HFFc6 (cell line): ENCODE measurements at regions not wholly inside any gene's neighbourhood (a gene's known extent, or its start where the extent isn't known, plus 50 kb on each side); places are given as distances from the start of the nearest gene placed in this dataset.

Experiments used
- DNase-seq: peaks from one replicate; pipeline ENCODE4 v3.0.0-alpha.2; 2018
- H3K27ac Mint-ChIP-seq: 2 replicates; pipeline ENCODE4 v1.8.0; 2020; ENCODE audit warnings: mild to moderate bottlenecking, mixed read lengths
- H3K27me3 Mint-ChIP-seq: 2 replicates; pipeline ENCODE4 v1.8.0; 2021; ENCODE audit warnings: mild to moderate bottlenecking, moderate library complexity, mixed read lengths; ENCODE audit not compliant: insufficient read depth
- H3K36me3 Mint-ChIP-seq: 2 replicates; pipeline ENCODE4 v1.8.0; 2021; ENCODE audit warnings: low read depth, mixed read lengths
- H3K4me1 Mint-ChIP-seq: 2 replicates; pipeline ENCODE4 v1.8.0; 2020; ENCODE audit warnings: low read depth, mixed read lengths
- H3K4me3 Mint-ChIP-seq: 2 replicates; pipeline ENCODE4 v1.8.0; 2020; ENCODE audit warnings: mild to moderate bottlenecking, moderate library complexity, mixed read lengths
- H3K9me3 Mint-ChIP-seq: 2 replicates; pipeline ENCODE4 v1.8.0; 2020; ENCODE audit warnings: mild to moderate bottlenecking, mixed read lengths
- CTCF ChIP-seq: fragments of 200-600 bp; sonication (generic); IDR thresholded peaks from 2 replicates; pipeline ENCODE4 v1.5.0; 2021; ENCODE audit warnings: antibody characterized with exemption, mild to moderate bottlenecking

GRCh38 chr3:182255158-182255557 lies 538.1 kb upstream of the ATP11B start:
- H3K36me3 Mint-ChIP-seq, result no peaks in the 10 kb centered on the region
- H3K27me3 Mint-ChIP-seq, result no peaks in the 10 kb centered on the region
- H3K27ac Mint-ChIP-seq, result no peak overlapping the region
- H3K4me3 Mint-ChIP-seq, result no peak overlapping the region
- DNase-seq, result no peak
- no peak for TF ChIP-seq CTCF
- peaks cover 11% of the 10 kb centered on the region for H3K9me3 Mint-ChIP-seq
- H3K4me1 Mint-ChIP-seq, result no peaks in the 10 kb centered on the region

GRCh38 chr3:182257361-182257760 lies 535.9 kb upstream of the ATP11B start:
- no peak overlapping the region for H3K27ac Mint-ChIP-seq
- no peak overlapping the region for H3K4me3 Mint-ChIP-seq
- TF ChIP-seq CTCF, result no peak
- H3K27me3 Mint-ChIP-seq, result no peaks in the 10 kb centered on the region
- peaks cover 3% of the 10 kb centered on the region for H3K9me3 Mint-ChIP-seq
- no peaks in the 10 kb centered on the region for H3K36me3 Mint-ChIP-seq
- no peaks in the 10 kb centered on the region for H3K4me1 Mint-ChIP-seq
- no peak for DNase-seq

GRCh38 chr3:182258538-182259177 lies 534.6 kb upstream of the ATP11B start:
- DNase-seq, result no peak
- peaks cover 7% of the 10 kb centered on the region for H3K9me3 Mint-ChIP-seq
- H3K4me3 Mint-ChIP-seq, result no peak overlapping the region
- peak; percentile 56; the same call in 1 of the 2 replicates for TF ChIP-seq CTCF
- no peaks in the 10 kb centered on the region for H3K36me3 Mint-ChIP-seq
- no peaks in the 10 kb centered on the region for H3K4me1 Mint-ChIP-seq
- H3K27me3 Mint-ChIP-seq, result no peaks in the 10 kb centered on the region
- H3K27ac Mint-ChIP-seq, result no peak overlapping the region

- DNase-seq, result no peak
Measured at GRCh38 chr3:182259579-182259978, 533.7 kb upstream of the ATP11B start.

GRCh38 chr3:182261041-182261440 lies 532.3 kb upstream of the ATP11B start:
- Mint-ChIP-seq H3K36me3 (no peaks in the 10 kb centered on the region), H3K4me1 (no peaks in the 10 kb centered on the region), H3K27me3 (no peaks in the 10 kb centered on the region), H3K4me3 (no peak overlapping the region), H3K9me3 (peaks cover 17% of the 10 kb centered on the region), H3K27ac (no peak overlapping the region)
- TF ChIP-seq CTCF, result no peak
- no peak for DNase-seq

More at GRCh38 chr3:182259579-182259978, 533.7 kb upstream of the ATP11B start:
- Mint-ChIP-seq H3K9me3 (peaks cover 11% of the 10 kb centered on the region), H3K27ac (no peak overlapping the region), H3K36me3 (no peaks in the 10 kb centered on the region), H3K4me3 (no peak overlapping the region), H3K4me1 (no peaks in the 10 kb centered on the region), H3K27me3 (no peaks in the 10 kb centered on the region)
- TF ChIP-seq CTCF, result no peak
